Activated CD4-positive, alpha-beta T cell treated with anti-CD3 and anti-CD28 coated beads, Interleukin-2, amount 50 U/mL, for 16 hours (primary cell): ENCODE measurements at regions not wholly inside any gene's neighbourhood (a gene's known extent, or its start where the extent isn't known, plus 50 kb on each side); places are given as distances from the start of the nearest gene placed in this dataset.

Source experiments
- DNase-seq: peaks from one replicate; pipeline ENCODE4 v3.0.0-alpha.2; 2020

GRCh38 chr12:91373086-91373485 is 190.5 kb upstream of the DCN start:
- no peak for DNase-seq

GRCh38 chr12:91370086-91370868 is 187.7 kb upstream of the DCN start:
- DNase-seq: no peak

- no peak for DNase-seq
Measured at GRCh38 chr12:91368613-91369012, 186.0 kb upstream of the DCN start.

- no peak for DNase-seq
Measured at GRCh38 chr12:91367234-91367849, 184.7 kb upstream of the DCN start.

- DNase-seq: no peak
Measured at GRCh38 chr12:91364471-91365184, 182.0 kb upstream of the DCN start.

- peak; percentile 35 for DNase-seq
Measured at GRCh38 chr12:91361864-91362263, 179.2 kb upstream of the DCN start.

- DNase-seq: no peak
Measured at GRCh38 chr12:91357381-91357780, 174.8 kb upstream of the DCN start.

GRCh38 chr12:91356405-91356804 is 173.8 kb upstream of the DCN start:
- DNase-seq: no peak

GRCh38 chr12:91355150-91356006 is 172.8 kb upstream of the DCN start:
- DNase-seq: peak; percentile 46

- DNase-seq: no peak
Measured at GRCh38 chr12:91353266-91353665, 170.6 kb upstream of the DCN start.

- no peak for DNase-seq
Measured at GRCh38 chr12:91349476-91349875, 166.9 kb upstream of the DCN start.

GRCh38 chr12:91347481-91348214 is 165.0 kb upstream of the DCN start:
- DNase-seq: no peak

GRCh38 chr12:91346827-91347226 is 164.2 kb upstream of the DCN start:
- no peak for DNase-seq

- no peak for DNase-seq
Measured at GRCh38 chr12:91344408-91344807, 161.8 kb upstream of the DCN start.

GRCh38 chr12:91343010-91343409 is 160.4 kb upstream of the DCN start:
- no peak for DNase-seq

- no peak for DNase-seq
Measured at GRCh38 chr12:91339106-91339505, 156.5 kb upstream of the DCN start.

GRCh38 chr12:91335699-91336098 is 153.1 kb upstream of the DCN start:
- no peak for DNase-seq

GRCh38 chr12:91333966-91334365 is 151.3 kb upstream of the DCN start:
- no peak for DNase-seq

GRCh38 chr12:91332302-91332701 is 149.7 kb upstream of the DCN start:
- DNase-seq: no peak

- no peak for DNase-seq
Measured at GRCh38 chr12:91331371-91331770, 148.8 kb upstream of the DCN start.

- DNase-seq: no peak
Measured at GRCh38 chr12:91328451-91328850, 145.8 kb upstream of the DCN start.

- DNase-seq: no peak
Measured at GRCh38 chr12:91327889-91328288, 145.3 kb upstream of the DCN start.
